SU-DHL-6 (cell line): ENCODE measurements at regions not wholly inside any gene's neighbourhood (a gene's known extent, or its start where the extent isn't known, plus 50 kb on each side); places are given as distances from the start of the nearest gene placed in this dataset.

Experiments used
- CTCF ChIP-seq: fragments of 200-600 bp; sonication (generic); IDR thresholded peaks from one replicate; pipeline ENCODE4 v1.5.1; 2017; ENCODE audit warnings: antibody characterized with exemption, mild to moderate bottlenecking, low read length, moderate library complexity; ENCODE audit not compliant: insufficient read depth, poor library complexity, severe bottlenecking
- EZH2phosphoT487 ChIP-seq: fragments of 200-600 bp; sonication (generic), shearing (Covaris generic); conservative IDR thresholded peaks from 2 replicates; pipeline ENCODE4 v1.6.1; 2018; ENCODE audit warnings: mild to moderate bottlenecking, antibody characterized with exemption, low read length, moderate library complexity, mixed read lengths

- TF ChIP-seq CTCF, result no peak
- TF ChIP-seq EZH2phosphoT487, result no peak
Observed at GRCh38 chr3:67241084-67241483, 243.0 kb downstream of the KBTBD8 start.
